HepG2 (cell line): ENCODE measurements at regions not wholly inside any gene's neighbourhood (a gene's known extent, or its start where the extent isn't known, plus 50 kb on each side); places are given as distances from the start of the nearest gene placed in this dataset.
A peak's percentile ranks its signal among the peaks of the same experiment; 100 is the strongest.

ENCODE experiments used
- CEBPB ChIP-seq: IDR thresholded peaks from 2 replicates; pipeline ENCODE4 v1.6.1; 2011; ENCODE audit warnings: low read depth, low read length, improper control_type of control experiment, borderline replicate concordance
- GATAD2A ChIP-seq: IDR thresholded peaks from 2 replicates; pipeline ENCODE4 v1.6.1; 2016
- MAFF ChIP-seq: IDR thresholded peaks from 2 replicates; pipeline ENCODE4 v1.6.1; 2011; ENCODE audit warnings: low read depth, low read length, improper control_type of control experiment
- MED1 ChIP-seq: sonication (generic); formaldehyde crosslinking; IDR thresholded peaks from 2 replicates; pipeline ENCODE4 v1.4.0; 2020; ENCODE audit warnings: missing genetic modification reagents
- NFIB ChIP-seq: sonication (generic); formaldehyde crosslinking; IDR thresholded peaks from 2 replicates; pipeline ENCODE4 v1.9.0; 2021; ENCODE audit warnings: missing genetic modification reagents, mild to moderate bottlenecking, borderline replicate concordance
- RARG ChIP-seq: sonication (generic); formaldehyde crosslinking; IDR thresholded peaks from 2 replicates; pipeline ENCODE4 v1.4.0; 2020; ENCODE audit warnings: low read depth, mild to moderate bottlenecking, missing genetic modification reagents
- XBP1 ChIP-seq: sonication (generic); formaldehyde crosslinking; IDR thresholded peaks from 2 replicates; pipeline ENCODE4 v1.5.0; 2020; ENCODE audit warnings: missing genetic modification reagents
- ZFP36L2 ChIP-seq: sonication (generic); formaldehyde crosslinking; IDR thresholded peaks from 2 replicates; pipeline ENCODE4 v1.4.0; 2020; ENCODE audit warnings: missing genetic modification reagents
- ZNF232 ChIP-seq: sonication (generic); formaldehyde crosslinking; IDR thresholded peaks from 2 replicates; pipeline ENCODE4 v1.4.0; 2020; ENCODE audit warnings: missing genetic modification reagents, borderline replicate concordance
- ZNF724P ChIP-seq: sonication (generic); formaldehyde crosslinking; IDR thresholded peaks from 2 replicates; pipeline ENCODE4 v1.8.0; 2022; ENCODE audit warnings: missing genetic modification reagents, borderline replicate concordance
- ZNF781 ChIP-seq: sonication (generic); formaldehyde crosslinking; IDR thresholded peaks from 2 replicates; pipeline ENCODE4 v1.5.1; 2020; ENCODE audit warnings: borderline replicate concordance, mild to moderate bottlenecking, missing genetic modification reagents; ENCODE audit errors: not compliant biosample characterization
- ZNF782 ChIP-seq: sonication (generic); formaldehyde crosslinking; IDR thresholded peaks from 2 replicates; pipeline ENCODE4 v1.4.0; 2020; ENCODE audit warnings: missing genetic modification reagents, mild to moderate bottlenecking, borderline replicate concordance
- TF ChIP-seq, protein P1 (sequence below): sonication (generic); formaldehyde crosslinking; IDR thresholded peaks from 2 replicates; pipeline ENCODE4 v1.5.1; 2020; ENCODE audit warnings: mild to moderate bottlenecking, missing genetic modification reagents, borderline replicate concordance
- TF ChIP-seq, protein P2 (sequence below): sonication (generic); formaldehyde crosslinking; IDR thresholded peaks from 2 replicates; pipeline ENCODE4 v1.4.0; 2020; ENCODE audit warnings: missing genetic modification reagents
- TF ChIP-seq, protein P3 (sequence below), 2 experiments: fragments of 450-650 bp in 1 of 2; sonication (generic) in 1 of 2; formaldehyde crosslinking; IDR thresholded peaks; 2 replicates each; pipeline versions ENCODE4 v1.5.0 to v1.8.0; 2020 to 2022; ENCODE audit warnings: mild to moderate bottlenecking in 1 of 2, missing genetic modification reagents in 1 of 2
- TF ChIP-seq, protein P4 (sequence below): IDR thresholded peaks from 2 replicates; pipeline ENCODE4 v1.6.1; 2016; ENCODE audit warnings: missing compliant biosample characterization, missing genetic modification reagents, borderline replicate concordance

DNA sequence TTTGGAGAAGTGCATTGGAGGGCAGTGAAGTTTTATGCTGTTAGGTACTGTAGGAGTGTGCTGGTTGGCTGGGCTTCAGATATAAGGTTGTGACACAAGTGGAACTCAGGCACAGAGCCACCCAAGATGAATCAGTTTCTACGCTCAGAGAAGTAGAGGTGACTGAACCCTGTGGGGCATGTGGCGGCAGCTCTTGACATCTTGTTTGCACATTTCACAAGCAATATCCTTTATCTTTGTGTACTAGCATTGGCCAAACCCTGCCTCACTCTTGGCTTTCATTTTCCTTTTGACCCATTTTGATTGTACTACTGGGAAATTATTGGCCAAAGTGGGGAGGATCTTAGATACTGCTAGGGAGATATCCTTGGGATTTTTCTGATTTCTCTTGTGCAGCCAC lies 110.0 kb downstream of the PSAT1 start (continued):
- TF ChIP-seq, protein P1, sequence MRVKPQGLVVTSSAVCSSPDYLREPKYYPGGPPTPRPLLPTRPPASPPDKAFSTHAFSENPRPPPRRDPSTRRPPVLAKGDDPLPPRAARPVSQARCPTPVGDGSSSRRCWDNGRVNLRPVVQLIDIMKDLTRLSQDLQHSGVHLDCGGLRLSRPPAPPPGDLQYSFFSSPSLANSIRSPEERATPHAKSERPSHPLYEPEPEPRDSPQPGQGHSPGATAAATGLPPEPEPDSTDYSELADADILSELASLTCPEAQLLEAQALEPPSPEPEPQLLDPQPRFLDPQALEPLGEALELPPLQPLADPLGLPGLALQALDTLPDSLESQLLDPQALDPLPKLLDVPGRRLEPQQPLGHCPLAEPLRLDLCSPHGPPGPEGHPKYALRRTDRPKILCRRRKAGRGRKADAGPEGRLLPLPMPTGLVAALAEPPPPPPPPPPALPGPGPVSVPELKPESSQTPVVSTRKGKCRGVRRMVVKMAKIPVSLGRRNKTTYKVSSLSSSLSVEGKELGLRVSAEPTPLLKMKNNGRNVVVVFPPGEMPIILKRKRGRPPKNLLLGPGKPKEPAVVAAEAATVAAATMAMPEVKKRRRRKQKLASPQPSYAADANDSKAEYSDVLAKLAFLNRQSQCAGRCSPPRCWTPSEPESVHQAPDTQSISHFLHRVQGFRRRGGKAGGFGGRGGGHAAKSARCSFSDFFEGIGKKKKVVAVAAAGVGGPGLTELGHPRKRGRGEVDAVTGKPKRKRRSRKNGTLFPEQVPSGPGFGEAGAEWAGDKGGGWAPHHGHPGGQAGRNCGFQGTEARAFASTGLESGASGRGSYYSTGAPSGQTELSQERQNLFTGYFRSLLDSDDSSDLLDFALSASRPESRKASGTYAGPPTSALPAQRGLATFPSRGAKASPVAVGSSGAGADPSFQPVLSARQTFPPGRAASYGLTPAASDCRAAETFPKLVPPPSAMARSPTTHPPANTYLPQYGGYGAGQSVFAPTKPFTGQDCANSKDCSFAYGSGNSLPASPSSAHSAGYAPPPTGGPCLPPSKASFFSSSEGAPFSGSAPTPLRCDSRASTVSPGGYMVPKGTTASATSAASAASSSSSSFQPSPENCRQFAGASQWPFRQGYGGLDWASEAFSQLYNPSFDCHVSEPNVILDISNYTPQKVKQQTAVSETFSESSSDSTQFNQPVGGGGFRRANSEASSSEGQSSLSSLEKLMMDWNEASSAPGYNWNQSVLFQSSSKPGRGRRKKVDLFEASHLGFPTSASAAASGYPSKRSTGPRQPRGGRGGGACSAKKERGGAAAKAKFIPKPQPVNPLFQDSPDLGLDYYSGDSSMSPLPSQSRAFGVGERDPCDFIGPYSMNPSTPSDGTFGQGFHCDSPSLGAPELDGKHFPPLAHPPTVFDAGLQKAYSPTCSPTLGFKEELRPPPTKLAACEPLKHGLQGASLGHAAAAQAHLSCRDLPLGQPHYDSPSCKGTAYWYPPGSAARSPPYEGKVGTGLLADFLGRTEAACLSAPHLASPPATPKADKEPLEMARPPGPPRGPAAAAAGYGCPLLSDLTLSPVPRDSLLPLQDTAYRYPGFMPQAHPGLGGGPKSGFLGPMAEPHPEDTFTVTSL (CRISPR knock-in tag), result peak; percentile 91
- no peak for TF ChIP-seq ZNF782 (CRISPR knock-in tag)
- TF ChIP-seq ZNF232 (CRISPR knock-in tag), result no peak
- no peak for TF ChIP-seq ZFP36L2 (CRISPR knock-in tag)
- no peak for TF ChIP-seq ZNF724P (CRISPR knock-in tag)
- TF ChIP-seq, protein P2, sequence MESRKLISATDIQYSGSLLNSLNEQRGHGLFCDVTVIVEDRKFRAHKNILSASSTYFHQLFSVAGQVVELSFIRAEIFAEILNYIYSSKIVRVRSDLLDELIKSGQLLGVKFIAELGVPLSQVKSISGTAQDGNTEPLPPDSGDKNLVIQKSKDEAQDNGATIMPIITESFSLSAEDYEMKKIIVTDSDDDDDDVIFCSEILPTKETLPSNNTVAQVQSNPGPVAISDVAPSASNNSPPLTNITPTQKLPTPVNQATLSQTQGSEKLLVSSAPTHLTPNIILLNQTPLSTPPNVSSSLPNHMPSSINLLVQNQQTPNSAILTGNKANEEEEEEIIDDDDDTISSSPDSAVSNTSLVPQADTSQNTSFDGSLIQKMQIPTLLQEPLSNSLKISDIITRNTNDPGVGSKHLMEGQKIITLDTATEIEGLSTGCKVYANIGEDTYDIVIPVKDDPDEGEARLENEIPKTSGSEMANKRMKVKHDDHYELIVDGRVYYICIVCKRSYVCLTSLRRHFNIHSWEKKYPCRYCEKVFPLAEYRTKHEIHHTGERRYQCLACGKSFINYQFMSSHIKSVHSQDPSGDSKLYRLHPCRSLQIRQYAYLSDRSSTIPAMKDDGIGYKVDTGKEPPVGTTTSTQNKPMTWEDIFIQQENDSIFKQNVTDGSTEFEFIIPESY (CRISPR knock-in tag), result peak; percentile 29; the same call in 1 of the 2 replicates
- peak; percentile 64; the same call in 1 of the 2 replicates for TF ChIP-seq MED1 (CRISPR knock-in tag)
- peak; percentile 95 for TF ChIP-seq CEBPB
- TF ChIP-seq ZNF781 (CRISPR knock-in tag), result no peak
- TF ChIP-seq, protein P3, sequence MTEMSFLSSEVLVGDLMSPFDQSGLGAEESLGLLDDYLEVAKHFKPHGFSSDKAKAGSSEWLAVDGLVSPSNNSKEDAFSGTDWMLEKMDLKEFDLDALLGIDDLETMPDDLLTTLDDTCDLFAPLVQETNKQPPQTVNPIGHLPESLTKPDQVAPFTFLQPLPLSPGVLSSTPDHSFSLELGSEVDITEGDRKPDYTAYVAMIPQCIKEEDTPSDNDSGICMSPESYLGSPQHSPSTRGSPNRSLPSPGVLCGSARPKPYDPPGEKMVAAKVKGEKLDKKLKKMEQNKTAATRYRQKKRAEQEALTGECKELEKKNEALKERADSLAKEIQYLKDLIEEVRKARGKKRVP (CRISPR knock-in tag; IDR thresholded peaks at IDR 0.05), result peak in 1 of 2 experiments; percentile 91; a peak in 2 of 4 replicates
- TF ChIP-seq MAFF, result no peak
- TF ChIP-seq, protein P4, sequence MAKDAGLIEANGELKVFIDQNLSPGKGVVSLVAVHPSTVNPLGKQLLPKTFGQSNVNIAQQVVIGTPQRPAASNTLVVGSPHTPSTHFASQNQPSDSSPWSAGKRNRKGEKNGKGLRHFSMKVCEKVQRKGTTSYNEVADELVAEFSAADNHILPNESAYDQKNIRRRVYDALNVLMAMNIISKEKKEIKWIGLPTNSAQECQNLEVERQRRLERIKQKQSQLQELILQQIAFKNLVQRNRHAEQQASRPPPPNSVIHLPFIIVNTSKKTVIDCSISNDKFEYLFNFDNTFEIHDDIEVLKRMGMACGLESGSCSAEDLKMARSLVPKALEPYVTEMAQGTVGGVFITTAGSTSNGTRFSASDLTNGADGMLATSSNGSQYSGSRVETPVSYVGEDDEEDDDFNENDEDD, result peak; percentile 61; the same call in 1 of the 2 replicates
- no peak for TF ChIP-seq XBP1 (CRISPR knock-in tag)
- no peak for TF ChIP-seq NFIB (CRISPR knock-in tag)
- TF ChIP-seq RARG (CRISPR knock-in tag), result no peak
- peak; percentile 87 for TF ChIP-seq GATAD2A (CRISPR knock-in tag)
